ENCODE measurements at regions not wholly inside any gene's neighbourhood (a gene's known extent, or its start where the extent isn't known, plus 50 kb on each side); places are given as distances from the start of the nearest gene placed in this dataset.

DNA sequence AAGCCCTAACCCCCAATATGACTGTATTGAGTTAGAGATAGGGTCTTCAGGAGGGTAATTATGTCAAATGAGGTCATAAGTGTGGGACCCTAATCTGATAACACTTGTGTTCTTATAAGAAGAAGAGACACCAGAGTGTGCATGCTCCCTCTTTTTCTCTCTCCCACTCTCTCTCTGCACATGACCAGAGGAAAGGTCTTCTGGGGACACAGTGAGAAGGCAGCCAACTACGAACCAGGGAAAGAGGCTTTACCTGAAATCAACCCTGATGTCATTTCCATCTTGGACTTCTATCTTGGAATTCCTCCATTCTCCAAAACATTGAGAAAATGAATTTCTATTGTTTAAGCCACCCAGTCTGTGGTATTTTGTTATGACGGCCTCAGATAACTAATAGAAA is 97.2 kb upstream of the MAD2L1 start:
- intact Hi-C loops (cut with DNase I; ENCODE audit: low total_unique reads) (no loop called here), in situ Hi-C loops (cut with MboI; ENCODE audit: low sequenced_read_pairs in 4 of 4) (loop anchor here (5.0 to 25.0 kb wide), 3 partner anchors 933 to 1098 kb away; no protein-coding TSS in a partner anchor)

GRCh38 chr4:120158841-120159463 is 92.3 kb upstream of the MAD2L1 start:
- no peak overlapping the region for H3K27ac ChIP-seq
- in situ Hi-C loops (cut with MboI; ENCODE audit: low sequenced_read_pairs in 4 of 4) (loop anchor here (10.0 to 25.0 kb wide), 4 partner anchors 946 to 1103 kb away; no protein-coding TSS in a partner anchor), intact Hi-C loops (cut with DNase I; ENCODE audit: low total_unique reads) (loop anchor here (5.0 kb wide), 1 partner anchor 1093 kb away; no protein-coding TSS in a partner anchor)

More for the DNA sequence above, 97.2 kb upstream of the MAD2L1 start:
- ATAC-seq (no peak), DNase-seq (no peak)
- no peaks in the 10 kb centered on the region for H3K27me3 ChIP-seq
- H3K9me3 ChIP-seq = no peaks in the 10 kb centered on the region
- H3K36me3 ChIP-seq = no peaks in the 10 kb centered on the region
- no peak overlapping the region for H3K27ac ChIP-seq
- H3K4me3 ChIP-seq = no peak overlapping the region
- H3K4me1 ChIP-seq = peaks cover 0 to 23% of the 10 kb centered on the region in 2 donors
- no peak for TF ChIP-seq CTCF (IDR thresholded peaks at IDR 0.05 in 4 of 5, conservative IDR thresholded peaks at IDR 0.05 in 1 of 5)
- no peak for TF ChIP-seq POLR2A (IDR thresholded peaks at IDR 0.05)

DNA sequence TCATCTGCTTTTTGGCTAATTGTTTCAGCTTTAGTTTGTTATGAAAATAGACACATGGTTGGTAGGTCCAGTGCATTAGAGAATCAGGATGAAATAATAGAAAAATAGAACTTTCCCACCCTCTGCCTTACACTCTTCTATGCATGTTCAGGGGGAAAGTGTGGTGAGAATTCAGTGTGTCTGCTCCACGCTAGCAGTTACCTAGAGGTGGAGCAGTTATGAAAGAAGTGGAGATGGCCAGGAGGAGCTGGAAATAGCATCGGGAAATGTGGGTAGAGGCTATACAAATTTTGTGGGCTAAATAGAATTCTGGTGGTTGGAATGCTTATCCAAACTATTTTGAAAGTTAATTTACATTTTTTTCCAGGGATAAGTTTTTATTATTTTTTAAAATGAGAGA is 91.4 kb upstream of the MAD2L1 start:
- no peak overlapping the region for H3K4me3 ChIP-seq
- H3K4me1 ChIP-seq = no peaks in the 10 kb centered on the region
- intact Hi-C loops (cut with DNase I; ENCODE audit: low total_unique reads) = loop anchor here (5.0 kb wide), 1 partner anchor 1094 kb away; no protein-coding TSS in a partner anchor
- H3K27me3 ChIP-seq = no peaks in the 10 kb centered on the region
- DNase-seq (no peak), ATAC-seq (no peak)
- TF ChIP-seq CTCF (IDR thresholded peaks at IDR 0.05 in 4 of 5, conservative IDR thresholded peaks at IDR 0.05 in 1 of 5) (no peak), POLR2A (IDR thresholded peaks at IDR 0.05) (no peak)
- no peak overlapping the region for H3K27ac ChIP-seq
- in situ Hi-C loops (cut with MboI; ENCODE audit: low sequenced_read_pairs in 4 of 4) = loop anchor here (10.0 to 25.0 kb wide), 4 partner anchors 947 to 1104 kb away; no protein-coding TSS in a partner anchor
- H3K36me3 ChIP-seq = no peaks in the 10 kb centered on the region
- no peaks in the 10 kb centered on the region for H3K9me3 ChIP-seq

More at GRCh38 chr4:120158841-120159463, 92.3 kb upstream of the MAD2L1 start:
- no peaks in the 10 kb centered on the region for H3K36me3 ChIP-seq
- no peaks in the 10 kb centered on the region for H3K9me3 ChIP-seq
- no peak for ATAC-seq
- TF ChIP-seq CTCF (IDR thresholded peaks at IDR 0.05 in 4 of 5, conservative IDR thresholded peaks at IDR 0.05 in 1 of 5) (no peak), POLR2A (IDR thresholded peaks at IDR 0.05) (no peak)
- no peaks in the 10 kb centered on the region for H3K27me3 ChIP-seq
- H3K4me1 ChIP-seq = peaks cover 0 to 7% of the 10 kb centered on the region in 2 donors
- H3K4me3 ChIP-seq = no peak overlapping the region
- no peak for DNase-seq

- intact Hi-C loops (cut with DNase I; ENCODE audit: low total_unique reads) = loop anchor here (2.0 to 5.0 kb wide), 2 partner anchors 941 to 1096 kb away; no protein-coding TSS in a partner anchor
- no peak overlapping the region for H3K4me3 ChIP-seq
- no peaks in the 10 kb centered on the region for H3K27me3 ChIP-seq
- no peaks in the 10 kb centered on the region for H3K4me1 ChIP-seq
- no peak overlapping the region for H3K27ac ChIP-seq
- in situ Hi-C loops (cut with MboI; ENCODE audit: low sequenced_read_pairs in 4 of 4) = loop anchor here (10.0 to 25.0 kb wide), 4 partner anchors 949 to 1106 kb away; no protein-coding TSS in a partner anchor
- H3K9me3 ChIP-seq = no peaks in the 10 kb centered on the region
- H3K36me3 ChIP-seq = no peaks in the 10 kb centered on the region
- ATAC-seq (peak in 1 of 2 donors; percentile 60), DNase-seq (no peak)
- TF ChIP-seq CTCF (IDR thresholded peaks at IDR 0.05 in 4 of 5, conservative IDR thresholded peaks at IDR 0.05 in 1 of 5) (peak; percentile 30 to 73 (median 61)), POLR2A (IDR thresholded peaks at IDR 0.05) (no peak)
These were observed 89.6 kb upstream of the MAD2L1 start for GRCh38 chr4:120156120-120156718.
